OCI-LY3 (cell line): ENCODE measurements at regions not wholly inside any gene's neighbourhood (a gene's known extent, or its start where the extent isn't known, plus 50 kb on each side); places are given as distances from the start of the nearest gene placed in this dataset.
A peak's percentile ranks its signal among the peaks of the same experiment; 100 is the strongest.

Experiments used
- H2AFZ ChIP-seq: fragments of 200-600, 300-600 bp; shearing (Covaris generic); 2 replicates; pipeline ENCODE4 v1.6.0; 2014; ENCODE audit warnings: antibody characterized with exemption, low read depth, low read length
- H3K27ac ChIP-seq: fragments of 200-600, 300-600 bp; sonication (generic); 2 replicates; pipeline ENCODE4 v1.5.1; 2014; ENCODE audit warnings: mild to moderate bottlenecking, low read length, moderate library complexity, mixed read lengths
- H3K27me3 ChIP-seq: fragments of 200-600, 300-600 bp; sonication (generic); 2 replicates; pipeline ENCODE4 v1.6.1; 2014; ENCODE audit warnings: low read depth, low read length, mixed read lengths
- H3K36me3 ChIP-seq: fragments of 200-600, 300-600 bp; sonication (generic); replicated peaks from 2 replicates; pipeline ENCODE3; 2014; ENCODE audit warnings: low read depth, low read length, mixed read lengths
- H3K4me1 ChIP-seq: fragments of 300-600, 200-600 bp; sonication (generic); 2 replicates; pipeline ENCODE4 v1.6.1; 2014; ENCODE audit warnings: low read length, mixed read lengths
- H3K4me2 ChIP-seq: fragments of 200-600, 300-600 bp; sonication (generic); 2 replicates; pipeline ENCODE4 v1.6.1; 2014; ENCODE audit warnings: low read length, mixed read lengths
- H3K4me3 ChIP-seq: fragments of 300-600, 200-600 bp; sonication (generic); 2 replicates; pipeline ENCODE4 v1.5.1; 2014; ENCODE audit warnings: antibody characterized with exemption, mild to moderate bottlenecking, low read length, moderate library complexity
- H3K79me2 ChIP-seq: fragments of 300-600, 200-600 bp; shearing (Covaris generic); 2 replicates; pipeline ENCODE4 v1.6.1; 2014; ENCODE audit warnings: mild to moderate bottlenecking, low read length, mixed read lengths
- H3K9ac ChIP-seq: fragments of 300-600, 200-600 bp; shearing (Covaris generic); 2 replicates; pipeline ENCODE4 v1.6.0; 2014; ENCODE audit warnings: mild to moderate bottlenecking, low read length, moderate library complexity
- H3K9me3 ChIP-seq: fragments of 200-600, 300-600 bp; shearing (Covaris generic); 2 replicates; pipeline ENCODE4 v1.6.1; 2014; ENCODE audit warnings: low read length, mixed read lengths; ENCODE audit not compliant: insufficient read depth
- H4K20me1 ChIP-seq: fragments of 200-600, 300-600 bp; sonication (generic); 2 replicates; pipeline ENCODE4 v1.6.1; 2016; ENCODE audit warnings: low read length, mixed read lengths; ENCODE audit not compliant: insufficient read depth
- EZH2phosphoT487 ChIP-seq: fragments of 200-600 bp; shearing (Covaris generic); IDR thresholded peaks from 2 replicates; pipeline ENCODE4 v1.6.1; 2018; ENCODE audit warnings: antibody characterized with exemption, mixed run types, low read depth
- TF ChIP-seq, protein P1 (sequence below): fragments of 200-600, 300-600 bp; sonication (generic); IDR thresholded peaks from 2 replicates; pipeline ENCODE4 v1.5.1; 2014; ENCODE audit warnings: antibody characterized with exemption, low read length, low read depth

DNA sequence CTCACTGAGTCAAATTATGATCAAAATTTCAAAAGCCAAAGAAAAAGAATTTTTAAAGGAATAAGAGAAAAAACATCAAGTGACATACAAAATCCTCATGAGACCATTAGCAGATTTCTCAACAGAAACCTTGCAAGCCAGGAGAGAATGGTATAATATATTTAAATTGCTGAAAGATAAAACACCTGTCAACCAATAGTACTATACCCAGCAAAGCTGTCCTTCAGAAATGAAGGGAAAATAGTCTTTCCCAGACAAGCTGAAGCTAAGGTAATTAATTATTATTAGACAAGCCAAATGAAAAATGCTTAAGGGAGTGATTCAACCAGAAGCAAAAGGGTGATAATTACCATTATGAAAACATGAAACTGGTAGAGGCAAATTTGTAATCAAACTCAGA, 104.2 kb upstream of the TET2 start:
- H3K27ac ChIP-seq, result no peak overlapping the region
- no peak overlapping the region for H2AFZ ChIP-seq
- H3K79me2 ChIP-seq, result no peaks in the 10 kb centered on the region
- no peak for TF ChIP-seq EZH2phosphoT487
- TF ChIP-seq, protein P1, sequence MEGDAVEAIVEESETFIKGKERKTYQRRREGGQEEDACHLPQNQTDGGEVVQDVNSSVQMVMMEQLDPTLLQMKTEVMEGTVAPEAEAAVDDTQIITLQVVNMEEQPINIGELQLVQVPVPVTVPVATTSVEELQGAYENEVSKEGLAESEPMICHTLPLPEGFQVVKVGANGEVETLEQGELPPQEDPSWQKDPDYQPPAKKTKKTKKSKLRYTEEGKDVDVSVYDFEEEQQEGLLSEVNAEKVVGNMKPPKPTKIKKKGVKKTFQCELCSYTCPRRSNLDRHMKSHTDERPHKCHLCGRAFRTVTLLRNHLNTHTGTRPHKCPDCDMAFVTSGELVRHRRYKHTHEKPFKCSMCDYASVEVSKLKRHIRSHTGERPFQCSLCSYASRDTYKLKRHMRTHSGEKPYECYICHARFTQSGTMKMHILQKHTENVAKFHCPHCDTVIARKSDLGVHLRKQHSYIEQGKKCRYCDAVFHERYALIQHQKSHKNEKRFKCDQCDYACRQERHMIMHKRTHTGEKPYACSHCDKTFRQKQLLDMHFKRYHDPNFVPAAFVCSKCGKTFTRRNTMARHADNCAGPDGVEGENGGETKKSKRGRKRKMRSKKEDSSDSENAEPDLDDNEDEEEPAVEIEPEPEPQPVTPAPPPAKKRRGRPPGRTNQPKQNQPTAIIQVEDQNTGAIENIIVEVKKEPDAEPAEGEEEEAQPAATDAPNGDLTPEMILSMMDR, result no peak
- no peaks in the 10 kb centered on the region for H3K27me3 ChIP-seq
- H3K9ac ChIP-seq, result no peak overlapping the region
- H3K9me3 ChIP-seq, result no peaks in the 10 kb centered on the region; the same call in 1 of the 2 replicates
- no peak overlapping the region for H3K4me3 ChIP-seq
- no peaks in the 10 kb centered on the region for H3K36me3 ChIP-seq
- H3K4me1 ChIP-seq, result no peaks in the 10 kb centered on the region
- H3K4me2 ChIP-seq, result no peak overlapping the region
- no peaks in the 10 kb centered on the region for H4K20me1 ChIP-seq

DNA sequence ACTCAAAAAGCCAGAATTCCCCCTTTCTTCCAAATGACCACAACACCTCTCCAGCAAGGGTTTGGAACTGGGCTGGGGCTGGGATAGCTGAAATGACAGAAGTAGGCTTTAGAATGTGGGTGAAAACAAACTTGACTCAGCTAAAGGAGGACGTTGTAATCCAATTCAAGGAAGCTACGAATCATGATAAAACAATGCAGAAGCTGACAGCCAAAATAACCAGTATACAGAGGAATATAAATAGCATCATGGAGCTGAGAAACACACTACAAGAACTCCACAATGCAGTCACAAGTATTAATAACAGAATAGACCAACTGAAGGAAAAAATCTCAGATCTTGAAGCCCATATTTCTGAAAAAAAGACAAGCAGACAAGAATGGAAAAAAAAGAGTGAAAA, 95.8 kb upstream of the TET2 start:
- Histone ChIP-seq H2AFZ (no peak overlapping the region), H4K20me1 (no peaks in the 10 kb centered on the region), H3K4me2 (no peak overlapping the region), H3K27me3 (no peaks in the 10 kb centered on the region), H3K4me1 (peaks cover 8% of the 10 kb centered on the region), H3K4me3 (no peak overlapping the region), H3K9me3 (peaks cover 8% of the 10 kb centered on the region; the same call in 1 of the 2 replicates), H3K9ac (no peak overlapping the region), H3K79me2 (no peaks in the 10 kb centered on the region), H3K36me3 (peaks cover 4% of the 10 kb centered on the region), H3K27ac (no peak overlapping the region)
- TF ChIP-seq, protein P1, result no peak
- TF ChIP-seq EZH2phosphoT487, result no peak

DNA sequence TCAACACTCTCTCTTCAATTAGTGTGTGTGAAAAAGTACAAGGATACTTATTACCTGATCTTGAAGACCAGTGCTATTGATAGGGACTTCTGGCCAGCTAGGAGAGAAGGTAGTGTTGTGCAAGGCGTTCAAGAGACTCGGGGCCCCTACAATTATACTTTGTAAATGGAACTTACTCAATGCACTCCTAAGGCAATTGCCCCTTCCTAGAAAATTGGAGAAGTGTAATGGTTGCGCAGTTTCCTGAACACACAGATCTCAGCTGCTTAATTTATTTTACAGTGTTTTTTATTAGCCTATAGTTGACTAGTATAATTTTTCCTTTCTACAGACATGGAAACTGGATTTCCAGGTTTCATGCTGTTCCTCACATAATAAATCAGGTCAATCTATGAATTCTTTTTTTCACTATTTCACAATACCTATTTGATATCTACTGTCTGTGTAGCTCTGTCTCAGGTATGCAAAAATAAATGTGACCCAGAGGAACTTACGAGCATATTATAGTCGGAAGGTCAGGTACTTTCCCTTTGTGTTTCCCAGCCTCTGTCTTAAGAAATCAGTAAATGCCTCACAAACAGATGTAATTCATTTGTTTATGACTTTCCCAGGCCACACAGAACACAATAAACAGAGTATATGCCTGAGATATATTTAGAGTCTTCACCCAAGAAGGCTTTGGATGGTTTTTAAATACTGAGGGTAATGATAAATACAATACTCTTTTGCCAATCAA, 89.1 kb upstream of the TET2 start:
- peak overlapping the region; percentile 82 for H3K4me2 ChIP-seq
- no peaks in the 10 kb centered on the region for H3K27me3 ChIP-seq
- H3K9me3 ChIP-seq, result peaks cover 5% of the 10 kb centered on the region; the same call in 1 of the 2 replicates
- H3K36me3 ChIP-seq, result no peaks in the 10 kb centered on the region
- H4K20me1 ChIP-seq, result no peaks in the 10 kb centered on the region
- H3K79me2 ChIP-seq, result no peaks in the 10 kb centered on the region
- H3K4me3 ChIP-seq, result peak overlapping the region; percentile 66
- peak overlapping the region; percentile 97 for H3K27ac ChIP-seq
- H2AFZ ChIP-seq, result no peak overlapping the region
- peak overlapping the region; percentile 66 for H3K9ac ChIP-seq
- TF ChIP-seq, protein P1, result no peak
- no peak for TF ChIP-seq EZH2phosphoT487
- H3K4me1 ChIP-seq, result peaks cover 65% of the 10 kb centered on the region

DNA sequence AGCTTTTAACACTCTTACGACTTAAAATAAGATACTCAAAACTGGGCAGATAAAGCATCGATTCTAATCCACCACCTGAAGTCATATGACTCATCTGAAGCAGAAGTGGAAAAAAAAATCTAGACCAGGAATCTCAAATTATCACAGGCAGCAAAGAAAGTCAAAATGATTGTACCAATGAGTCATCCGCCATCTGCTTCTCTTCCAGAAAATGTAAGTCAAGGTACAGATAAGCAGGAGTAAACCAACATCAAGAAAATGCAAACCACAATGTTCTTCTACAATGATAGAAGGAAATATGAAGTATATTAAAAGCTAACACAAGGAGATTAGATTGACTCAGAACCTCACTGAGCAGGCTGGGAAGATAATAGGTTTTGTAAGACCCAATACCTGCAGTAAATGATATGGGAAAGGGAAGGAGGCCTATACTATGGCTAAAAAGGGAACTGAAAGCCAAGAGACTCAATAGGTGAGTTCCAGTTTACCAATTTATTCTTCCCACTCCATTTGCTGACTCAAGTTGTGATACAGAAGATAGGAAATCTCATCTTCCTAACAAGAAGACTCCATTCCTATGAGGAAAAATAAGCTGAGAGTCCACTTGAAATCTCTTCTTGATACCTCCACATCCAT, 88.4 kb upstream of the TET2 start:
- Histone ChIP-seq H3K9ac (peak overlapping the region; percentile 66), H3K9me3 (no peaks in the 10 kb centered on the region), H3K27me3 (no peaks in the 10 kb centered on the region), H3K4me2 (peak overlapping the region; percentile 82), H3K4me3 (peak overlapping the region; percentile 66), H2AFZ (no peak overlapping the region), H3K79me2 (no peaks in the 10 kb centered on the region), H3K27ac (peak overlapping the region; percentile 97), H3K4me1 (peaks cover 73% of the 10 kb centered on the region), H3K36me3 (no peaks in the 10 kb centered on the region), H4K20me1 (no peaks in the 10 kb centered on the region)
- TF ChIP-seq, protein P1, result no peak
- TF ChIP-seq EZH2phosphoT487, result no peak
